Endodermal cell (in vitro differentiated cells): ENCODE measurements at regions not wholly inside any gene's neighbourhood (a gene's known extent, or its start where the extent isn't known, plus 50 kb on each side); places are given as distances from the start of the nearest gene placed in this dataset.
A peak's percentile ranks its signal among the peaks of the same experiment; 100 is the strongest.

Source experiments
- DNase-seq: peaks from one replicate; pipeline ENCODE4 v3.0.0-alpha.2; 2017
- H3K27ac ChIP-seq: 2 replicates; pipeline ENCODE4 v1.5.1; 2013; ENCODE audit warnings: mild to moderate bottlenecking, low read depth, low read length, moderate library complexity
- H3K27me3 ChIP-seq: 2 replicates; pipeline ENCODE4 v1.6.1; 2013; ENCODE audit warnings: mild to moderate bottlenecking, low read length, moderate library complexity; ENCODE audit not compliant: insufficient read depth, control insufficient read depth, poor library complexity, severe bottlenecking
- H3K36me3 ChIP-seq: 2 replicates; pipeline ENCODE4 v1.7.0; 2013; ENCODE audit warnings: mild to moderate bottlenecking, low read length, moderate library complexity; ENCODE audit not compliant: control insufficient read depth, insufficient read depth
- H3K4me1 ChIP-seq: one replicate; pipeline ENCODE4 v1.7.0; 2013; ENCODE audit warnings: low read length; ENCODE audit not compliant: control insufficient read depth, insufficient read depth
- H3K4me3 ChIP-seq: 2 replicates; pipeline ENCODE4 v1.5.1; 2013; ENCODE audit warnings: mild to moderate bottlenecking, low read length, moderate library complexity
- H3K9ac ChIP-seq: 2 replicates; pipeline ENCODE4 v1.6.1; 2013; ENCODE audit warnings: mild to moderate bottlenecking, low read length, moderate library complexity; ENCODE audit not compliant: poor library complexity, severe bottlenecking; ENCODE audit errors: extremely low read depth
- H3K9me3 ChIP-seq: 2 replicates; pipeline ENCODE4 v1.6.1; 2013; ENCODE audit warnings: mild to moderate bottlenecking, low read length, moderate library complexity; ENCODE audit not compliant: control insufficient read depth
- H3K27ac Mint-ChIP-seq: 2 replicates; pipeline ENCODE4 v1.8.0; 2020; ENCODE audit warnings: mixed read lengths
- H3K27me3 Mint-ChIP-seq: 2 replicates; pipeline ENCODE4 v1.8.0; 2021; ENCODE audit warnings: mild to moderate bottlenecking, mixed read lengths; ENCODE audit not compliant: insufficient read depth
- H3K36me3 Mint-ChIP-seq: 2 replicates; pipeline ENCODE4 v1.8.0; 2020; ENCODE audit warnings: low read depth, mixed read lengths
- H3K4me1 Mint-ChIP-seq: 2 replicates; pipeline ENCODE4 v1.8.0; 2020; ENCODE audit warnings: mixed read lengths
- H3K4me3 Mint-ChIP-seq: 2 replicates; pipeline ENCODE4 v1.8.0; 2020; ENCODE audit warnings: mild to moderate bottlenecking, moderate library complexity, mixed read lengths
- H3K9me3 Mint-ChIP-seq: 2 replicates; pipeline ENCODE4 v1.8.0; 2020; ENCODE audit warnings: mild to moderate bottlenecking, mixed read lengths
- CTCF ChIP-seq: fragments of 200-600 bp; sonication (generic); conservative IDR thresholded peaks from 2 replicates; pipeline ENCODE4 v1.5.0; 2021; ENCODE audit warnings: antibody characterized with exemption, mild to moderate bottlenecking
- WGBS, 2 experiments: methylation state at CpG; one replicate each; pipeline versions ENCODE4 v1.1.5 to v1.1.7; 2013; ENCODE audit warnings: missing lambda C conversion rate in 2 of 2, mixed read lengths in 1 of 2; ENCODE audit not compliant: insufficient coverage in 1 of 2, insufficient read length in 1 of 2; 5-methylcytosine and 5-hydroxymethylcytosine counted together

GRCh38 chr9:2469681-2470221 lies 151.8 kb upstream of the VLDLR start:
- Mint-ChIP-seq H3K27me3 (no peaks in the 10 kb centered on the region), H3K36me3 (no peaks in the 10 kb centered on the region), H3K4me1 (peaks cover 3% of the 10 kb centered on the region), H3K9me3 (peaks cover 4% of the 10 kb centered on the region), H3K27ac (peak overlapping the region; percentile 57), H3K4me3 (no peak overlapping the region)
- H3K27ac ChIP-seq, result no peak overlapping the region
- no peaks in the 10 kb centered on the region for H3K27me3 ChIP-seq
- TF ChIP-seq CTCF, result peak; percentile 60
- 73 to 83% methylated on average over 2 to 6 of the region's 6 CpGs for WGBS, 2 experiments
- no peak overlapping the region for H3K9ac ChIP-seq
- H3K4me1 ChIP-seq, result no peaks in the 10 kb centered on the region
- H3K36me3 ChIP-seq, result no peaks in the 10 kb centered on the region
- no peak overlapping the region for H3K4me3 ChIP-seq
- DNase-seq, result peak; percentile 81
- peaks cover 11% of the 10 kb centered on the region for H3K9me3 ChIP-seq

GRCh38 chr9:2473681-2474080 lies 147.9 kb upstream of the VLDLR start:
- no peak for DNase-seq
- H3K9me3 Mint-ChIP-seq, result no peaks in the 10 kb centered on the region
- no peaks in the 10 kb centered on the region for H3K27me3 ChIP-seq
- no peaks in the 10 kb centered on the region for H3K9me3 ChIP-seq
- no peaks in the 10 kb centered on the region for H3K36me3 Mint-ChIP-seq
- no peak for TF ChIP-seq CTCF
- no peak overlapping the region for H3K27ac ChIP-seq
- no peak overlapping the region for H3K4me3 ChIP-seq
- no peak overlapping the region for H3K4me3 Mint-ChIP-seq
- H3K27ac Mint-ChIP-seq, result no peak overlapping the region
- no peaks in the 10 kb centered on the region for H3K4me1 ChIP-seq
- no peaks in the 10 kb centered on the region for H3K27me3 Mint-ChIP-seq
- WGBS, 2 experiments, result 98 to 100% methylated on average over 1 of the region's 1 CpG
- H3K9ac ChIP-seq, result no peak overlapping the region
- no peaks in the 10 kb centered on the region for H3K36me3 ChIP-seq
- H3K4me1 Mint-ChIP-seq, result peaks cover 1% of the 10 kb centered on the region

- H3K36me3 Mint-ChIP-seq, result no peaks in the 10 kb centered on the region
- no peaks in the 10 kb centered on the region for H3K27me3 Mint-ChIP-seq
- no peaks in the 10 kb centered on the region for H3K36me3 ChIP-seq
- H3K4me1 Mint-ChIP-seq, result no peaks in the 10 kb centered on the region
- no peak overlapping the region for H3K27ac Mint-ChIP-seq
- no peaks in the 10 kb centered on the region for H3K9me3 ChIP-seq
- no peak for TF ChIP-seq CTCF
- no peaks in the 10 kb centered on the region for H3K27me3 ChIP-seq
- H3K27ac ChIP-seq, result no peak overlapping the region
- H3K4me3 ChIP-seq, result no peak overlapping the region
- H3K9me3 Mint-ChIP-seq, result no peaks in the 10 kb centered on the region
- H3K9ac ChIP-seq, result no peak overlapping the region
- no peaks in the 10 kb centered on the region for H3K4me1 ChIP-seq
- no peak for DNase-seq
- H3K4me3 Mint-ChIP-seq, result no peak overlapping the region
- 83 to 100% methylated on average over 1 of the region's 1 CpG for WGBS, 2 experiments
These were observed 143.8 kb upstream of the VLDLR start for GRCh38 chr9:2477755-2478154.
